Ishikawa (cell line): ENCODE measurements at regions not wholly inside any gene's neighbourhood (a gene's known extent, or its start where the extent isn't known, plus 50 kb on each side); places are given as distances from the start of the nearest gene placed in this dataset.

ENCODE experiments used
- CEBPB ChIP-seq: IDR thresholded peaks from 2 replicates; pipeline ENCODE4 v1.6.1; 2012
- CREB1 ChIP-seq: IDR thresholded peaks from 2 replicates; pipeline ENCODE4 v1.6.1; 2012; ENCODE audit warnings: low read depth
- EGR1 ChIP-seq: IDR thresholded peaks from 2 replicates; pipeline ENCODE4 v1.6.1; 2012
- EP300 ChIP-seq: IDR thresholded peaks from 2 replicates; pipeline ENCODE4 v1.6.1; 2012; ENCODE audit warnings: borderline replicate concordance
- FOXM1 ChIP-seq: IDR thresholded peaks from 2 replicates; pipeline ENCODE4 v1.6.1; 2012; ENCODE audit warnings: low read depth, borderline replicate concordance
- MAX ChIP-seq: IDR thresholded peaks from 2 replicates; pipeline ENCODE4 v1.6.1; 2012
- NFIC ChIP-seq: IDR thresholded peaks from 2 replicates; pipeline ENCODE4 v1.6.1; 2012
- RAD21 ChIP-seq: IDR thresholded peaks from 2 replicates; pipeline ENCODE4 v1.6.1; 2012; ENCODE audit warnings: low read depth
- REST ChIP-seq: IDR thresholded peaks from 2 replicates; pipeline ENCODE4 v1.6.1; 2012; ENCODE audit warnings: low read depth, mild to moderate bottlenecking
- TAF1 ChIP-seq: IDR thresholded peaks from 2 replicates; pipeline ENCODE4 v1.6.1; 2012; ENCODE audit warnings: low read depth, mild to moderate bottlenecking
- TCF12 ChIP-seq: IDR thresholded peaks from 2 replicates; pipeline ENCODE4 v1.6.1; 2012; ENCODE audit warnings: low read depth
- TEAD4 ChIP-seq: IDR thresholded peaks from 2 replicates; pipeline ENCODE4 v1.6.1; 2012
- USF1 ChIP-seq: IDR thresholded peaks from 2 replicates; pipeline ENCODE4 v1.6.1; 2012
- YY1 ChIP-seq: IDR thresholded peaks from 2 replicates; pipeline ENCODE4 v1.6.1; 2012; ENCODE audit warnings: low read depth
- ZBTB7A ChIP-seq: IDR thresholded peaks from 2 replicates; pipeline ENCODE4 v1.6.1; 2012; ENCODE audit warnings: low read depth

GRCh38 chr3:170726976-170727661, 141.2 kb upstream of the SLC7A14 start:
- no peak for TF ChIP-seq ZBTB7A
- TF ChIP-seq EP300, result no peak
- TF ChIP-seq TAF1, result no peak
- no peak for TF ChIP-seq REST
- TF ChIP-seq YY1, result no peak
- TF ChIP-seq RAD21, result no peak
- TF ChIP-seq NFIC, result no peak
- TF ChIP-seq CREB1, result no peak
- no peak for TF ChIP-seq MAX
- no peak for TF ChIP-seq FOXM1
- no peak for TF ChIP-seq TEAD4
- no peak for TF ChIP-seq USF1
- no peak for TF ChIP-seq TCF12
- TF ChIP-seq EGR1, result no peak
- no peak for TF ChIP-seq CEBPB

GRCh38 chr3:170725285-170725731, 139.4 kb upstream of the SLC7A14 start:
- TF ChIP-seq YY1 (no peak), USF1 (no peak), EP300 (no peak), CREB1 (no peak), REST (no peak), TCF12 (no peak), FOXM1 (no peak), CEBPB (no peak), RAD21 (no peak), TAF1 (no peak), TEAD4 (no peak), EGR1 (no peak), MAX (no peak), ZBTB7A (no peak), NFIC (no peak)

GRCh38 chr3:170724599-170725280, 138.9 kb upstream of the SLC7A14 start:
- TF ChIP-seq CEBPB (no peak), TCF12 (no peak), TEAD4 (no peak), ZBTB7A (no peak), MAX (no peak), EP300 (no peak), NFIC (no peak), CREB1 (no peak), RAD21 (no peak)

- TF ChIP-seq ZBTB7A (no peak), EGR1 (no peak), MAX (no peak), RAD21 (no peak), YY1 (no peak), EP300 (no peak), NFIC (no peak), TEAD4 (no peak), CEBPB (no peak), CREB1 (no peak), FOXM1 (no peak), USF1 (no peak), TCF12 (no peak), TAF1 (no peak), REST (no peak)
Measured at GRCh38 chr3:170723241-170723640, 137.4 kb upstream of the SLC7A14 start.
